Lung (tissue), 11 donors: ENCODE measurements at regions not wholly inside any gene's neighbourhood (a gene's known extent, or its start where the extent isn't known, plus 50 kb on each side); places are given as distances from the start of the nearest gene placed in this dataset.

Source experiments
- ATAC-seq: fragments of 200-7000 bp; cut with Tn5 transposase; one replicate; pipeline ENCODE4 v1.9.1; 2020; ENCODE audit warnings: moderate number of reproducible peaks; ENCODE audit not compliant: insufficient read depth, low FRiP score
- DNase-seq, 3 donors: peaks; one replicate each; pipeline ENCODE4 v3.0.0-alpha.2; 2013 to 2017
- H3K27ac ChIP-seq, 2 donors: one replicate each; pipeline ENCODE4 v1.5.1; 2013; ENCODE audit warnings: mild to moderate bottlenecking in 2 of 2, moderate library complexity in 2 of 2, control low read depth in 1 of 2, inconsistent platforms in 1 of 2, low read depth in 1 of 2, low read length in 1 of 2
- H3K27me3 ChIP-seq, 3 donors: one replicate each; pipeline ENCODE4 v1.5.1; 2013; ENCODE audit warnings: low read length in 2 of 3; ENCODE audit not compliant: control insufficient read depth in 3 of 3, insufficient read depth in 3 of 3
- H3K36me3 ChIP-seq, 4 donors: one replicate each; pipeline ENCODE4 v1.5.1; 2013; ENCODE audit warnings: low read length in 4 of 4, mild to moderate bottlenecking in 1 of 4, moderate library complexity in 1 of 4; ENCODE audit not compliant: control insufficient read depth in 4 of 4, insufficient read depth in 4 of 4
- H3K4me1 ChIP-seq, 5 donors: one replicate each; pipeline ENCODE4 v1.5.1; 2013; ENCODE audit warnings: low read length in 5 of 5, mild to moderate bottlenecking in 2 of 5, moderate library complexity in 1 of 5; ENCODE audit not compliant: control insufficient read depth in 5 of 5, insufficient read depth in 5 of 5
- H3K4me3 ChIP-seq: one replicate; pipeline ENCODE4 v1.5.1; 2013; ENCODE audit warnings: mild to moderate bottlenecking, control low read depth, moderate library complexity
- H3K9ac ChIP-seq, 2 donors: one replicate each; pipeline ENCODE4 v1.5.1; 2013; ENCODE audit warnings: low read length in 2 of 2, control low read depth in 1 of 2; ENCODE audit not compliant: insufficient read depth in 1 of 2
- H3K9me3 ChIP-seq, 4 donors: one replicate each; pipeline ENCODE4 v1.5.1; 2013; ENCODE audit warnings: low read length in 3 of 4, mild to moderate bottlenecking in 1 of 4, moderate library complexity in 1 of 4; ENCODE audit not compliant: control insufficient read depth in 4 of 4, insufficient read depth in 3 of 4
- CTCF ChIP-seq: IDR thresholded peaks from 2 replicates; pipeline ENCODE4 v1.5.1; 2012; ENCODE audit warnings: mild to moderate bottlenecking; ENCODE audit errors: control extremely low read depth, extremely low read depth
- WGBS, 2 donors: extraction: QIAGEN DNeasy Blood & Tissue Kit; methylation state at CpG; one replicate each; pipeline ENCODE4 v1.1.7; 2013; 5-methylcytosine and 5-hydroxymethylcytosine counted together
- donor health status: control.
- donor health status: control.
- donor health status: Bipolar disorder and iron deficiency.
- donor health status: healthy.
- donor health status: DM: yes; HTN: yes; CAD: no.

- Histone ChIP-seq H3K4me3 (no peak overlapping the region), H3K9me3 (peaks cover 0 to 1% (median 0%) of the 10 kb centered on the region in 4 donors), H3K27me3 (peaks cover 0 to 5% (median 0%) of the 10 kb centered on the region in 3 donors), H3K36me3 (no peaks in the 10 kb centered on the region), H3K4me1 (no peaks in the 10 kb centered on the region), H3K27ac (no peak overlapping the region), H3K9ac (no peak overlapping the region)
- no peak for TF ChIP-seq CTCF
- ATAC-seq = no peak
- WGBS, 2 donors = 36 to 43% methylated on average over 5 of the region's 5 CpGs
- DNase-seq = peak in 2 of 3 donors; percentile 26 to 34
Observed at GRCh38 chr1:38680801-38681510, 178.6 kb downstream of the RRAGC start.

- no peak for TF ChIP-seq CTCF
- Histone ChIP-seq H3K9me3 (no peaks in the 10 kb centered on the region), H3K9ac (no peak overlapping the region), H3K27me3 (peaks cover 0 to 5% (median 0%) of the 10 kb centered on the region in 3 donors), H3K4me1 (no peaks in the 10 kb centered on the region), H3K27ac (no peak overlapping the region), H3K4me3 (no peak overlapping the region), H3K36me3 (no peaks in the 10 kb centered on the region)
- no peak for ATAC-seq
- WGBS, 2 donors = 71 to 85% methylated on average over 2 of the region's 2 CpGs
- no peak for DNase-seq
Observed at GRCh38 chr1:38677756-38678155, 181.8 kb downstream of the RRAGC start.

- DNase-seq (no peak), ATAC-seq (no peak)
- Histone ChIP-seq H3K9me3 (no peaks in the 10 kb centered on the region), H3K27me3 (peaks cover 0 to 8% (median 0%) of the 10 kb centered on the region in 3 donors), H3K9ac (no peak overlapping the region), H3K4me1 (no peaks in the 10 kb centered on the region), H3K27ac (no peak overlapping the region), H3K36me3 (no peaks in the 10 kb centered on the region), H3K4me3 (no peak overlapping the region)
- no peak for TF ChIP-seq CTCF
- 88 to 92% methylated on average over 6 of the region's 6 CpGs for WGBS, 2 donors
Observed at GRCh38 chr1:38677311-38677710, 182.3 kb downstream of the RRAGC start.
